PC-3 (cell line): ENCODE measurements at regions not wholly inside any gene's neighbourhood (a gene's known extent, or its start where the extent isn't known, plus 50 kb on each side); places are given as distances from the start of the nearest gene placed in this dataset.

Experiments used
- CTCF ChIP-seq: fragments of 300-600 bp; sonication (generic); conservative IDR thresholded peaks from 2 replicates; pipeline ENCODE4 v1.5.1; 2017; ENCODE audit warnings: antibody characterized with exemption, low read depth, mild to moderate bottlenecking, low read length
- EZH2 ChIP-seq: fragments of 300-600 bp; sonication (generic); IDR thresholded peaks from one replicate; pipeline ENCODE4 v1.6.1; 2017; ENCODE audit warnings: antibody characterized with exemption, mild to moderate bottlenecking, low read length; ENCODE audit not compliant: unreplicated experiment
- EZH2phosphoT487 ChIP-seq: fragments of 300-600 bp; sonication (generic); IDR thresholded peaks from 2 replicates; pipeline ENCODE4 v1.6.1; 2018; ENCODE audit warnings: mild to moderate bottlenecking, antibody characterized with exemption, low read length, borderline replicate concordance

- TF ChIP-seq CTCF (no peak), EZH2phosphoT487 (no peak), EZH2 (no peak)
These were observed 141.7 kb downstream of the PDHA2 start for GRCh38 chr4:95981591-95981990.
